OCI-LY3 (cell line): ENCODE measurements at regions not wholly inside any gene's neighbourhood (a gene's known extent, or its start where the extent isn't known, plus 50 kb on each side); places are given as distances from the start of the nearest gene placed in this dataset.

Source experiments
- H2AFZ ChIP-seq: fragments of 200-600, 300-600 bp; shearing (Covaris generic); 2 replicates; pipeline ENCODE4 v1.6.0; 2014; ENCODE audit warnings: antibody characterized with exemption, low read depth, low read length
- H3K27ac ChIP-seq: fragments of 200-600, 300-600 bp; sonication (generic); 2 replicates; pipeline ENCODE4 v1.5.1; 2014; ENCODE audit warnings: mild to moderate bottlenecking, low read length, moderate library complexity, mixed read lengths
- H3K27me3 ChIP-seq: fragments of 200-600, 300-600 bp; sonication (generic); 2 replicates; pipeline ENCODE4 v1.6.1; 2014; ENCODE audit warnings: low read depth, low read length, mixed read lengths
- H3K36me3 ChIP-seq: fragments of 200-600, 300-600 bp; sonication (generic); replicated peaks from 2 replicates; pipeline ENCODE3; 2014; ENCODE audit warnings: low read depth, low read length, mixed read lengths
- H3K4me1 ChIP-seq: fragments of 300-600, 200-600 bp; sonication (generic); 2 replicates; pipeline ENCODE4 v1.6.1; 2014; ENCODE audit warnings: low read length, mixed read lengths
- H3K4me2 ChIP-seq: fragments of 200-600, 300-600 bp; sonication (generic); 2 replicates; pipeline ENCODE4 v1.6.1; 2014; ENCODE audit warnings: low read length, mixed read lengths
- H3K4me3 ChIP-seq: fragments of 300-600, 200-600 bp; sonication (generic); 2 replicates; pipeline ENCODE4 v1.5.1; 2014; ENCODE audit warnings: antibody characterized with exemption, mild to moderate bottlenecking, low read length, moderate library complexity
- H3K79me2 ChIP-seq: fragments of 300-600, 200-600 bp; shearing (Covaris generic); 2 replicates; pipeline ENCODE4 v1.6.1; 2014; ENCODE audit warnings: mild to moderate bottlenecking, low read length, mixed read lengths
- H3K9ac ChIP-seq: fragments of 300-600, 200-600 bp; shearing (Covaris generic); 2 replicates; pipeline ENCODE4 v1.6.0; 2014; ENCODE audit warnings: mild to moderate bottlenecking, low read length, moderate library complexity
- H3K9me3 ChIP-seq: fragments of 200-600, 300-600 bp; shearing (Covaris generic); 2 replicates; pipeline ENCODE4 v1.6.1; 2014; ENCODE audit warnings: low read length, mixed read lengths; ENCODE audit not compliant: insufficient read depth
- H4K20me1 ChIP-seq: fragments of 200-600, 300-600 bp; sonication (generic); 2 replicates; pipeline ENCODE4 v1.6.1; 2016; ENCODE audit warnings: low read length, mixed read lengths; ENCODE audit not compliant: insufficient read depth
- EZH2phosphoT487 ChIP-seq: fragments of 200-600 bp; shearing (Covaris generic); IDR thresholded peaks from 2 replicates; pipeline ENCODE4 v1.6.1; 2018; ENCODE audit warnings: antibody characterized with exemption, mixed run types, low read depth
- TF ChIP-seq, protein P1 (sequence below): fragments of 200-600, 300-600 bp; sonication (generic); IDR thresholded peaks from 2 replicates; pipeline ENCODE4 v1.5.1; 2014; ENCODE audit warnings: antibody characterized with exemption, low read length, low read depth

DNA sequence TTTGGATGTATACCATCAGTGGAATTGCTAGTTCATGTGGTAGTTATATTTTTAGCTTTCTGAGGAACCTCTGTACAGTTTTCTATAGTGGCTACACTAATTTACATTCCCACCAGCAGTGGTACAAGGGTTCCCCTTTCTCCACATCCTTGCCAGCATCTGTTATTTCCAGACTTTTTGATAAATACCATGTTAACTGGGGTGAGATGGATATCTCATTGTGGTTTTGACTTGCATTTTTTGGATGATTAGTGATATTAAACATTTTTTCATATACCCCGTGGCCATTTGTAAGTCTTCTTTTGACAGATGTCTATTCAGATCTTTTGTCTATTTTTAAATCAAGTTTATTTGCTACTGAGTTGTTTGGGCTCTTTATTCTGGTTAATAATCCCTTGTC is 455.6 kb upstream of the RARB start:
- Histone ChIP-seq H3K27ac (no peak overlapping the region), H3K9ac (no peak overlapping the region), H3K9me3 (no peaks in the 10 kb centered on the region), H3K79me2 (no peaks in the 10 kb centered on the region), H3K36me3 (no peaks in the 10 kb centered on the region), H3K27me3 (no peaks in the 10 kb centered on the region), H4K20me1 (no peaks in the 10 kb centered on the region), H2AFZ (no peak overlapping the region), H3K4me3 (no peak overlapping the region), H3K4me2 (no peak overlapping the region), H3K4me1 (no peaks in the 10 kb centered on the region)
- TF ChIP-seq, protein P1, sequence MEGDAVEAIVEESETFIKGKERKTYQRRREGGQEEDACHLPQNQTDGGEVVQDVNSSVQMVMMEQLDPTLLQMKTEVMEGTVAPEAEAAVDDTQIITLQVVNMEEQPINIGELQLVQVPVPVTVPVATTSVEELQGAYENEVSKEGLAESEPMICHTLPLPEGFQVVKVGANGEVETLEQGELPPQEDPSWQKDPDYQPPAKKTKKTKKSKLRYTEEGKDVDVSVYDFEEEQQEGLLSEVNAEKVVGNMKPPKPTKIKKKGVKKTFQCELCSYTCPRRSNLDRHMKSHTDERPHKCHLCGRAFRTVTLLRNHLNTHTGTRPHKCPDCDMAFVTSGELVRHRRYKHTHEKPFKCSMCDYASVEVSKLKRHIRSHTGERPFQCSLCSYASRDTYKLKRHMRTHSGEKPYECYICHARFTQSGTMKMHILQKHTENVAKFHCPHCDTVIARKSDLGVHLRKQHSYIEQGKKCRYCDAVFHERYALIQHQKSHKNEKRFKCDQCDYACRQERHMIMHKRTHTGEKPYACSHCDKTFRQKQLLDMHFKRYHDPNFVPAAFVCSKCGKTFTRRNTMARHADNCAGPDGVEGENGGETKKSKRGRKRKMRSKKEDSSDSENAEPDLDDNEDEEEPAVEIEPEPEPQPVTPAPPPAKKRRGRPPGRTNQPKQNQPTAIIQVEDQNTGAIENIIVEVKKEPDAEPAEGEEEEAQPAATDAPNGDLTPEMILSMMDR: no peak
- no peak for TF ChIP-seq EZH2phosphoT487

DNA sequence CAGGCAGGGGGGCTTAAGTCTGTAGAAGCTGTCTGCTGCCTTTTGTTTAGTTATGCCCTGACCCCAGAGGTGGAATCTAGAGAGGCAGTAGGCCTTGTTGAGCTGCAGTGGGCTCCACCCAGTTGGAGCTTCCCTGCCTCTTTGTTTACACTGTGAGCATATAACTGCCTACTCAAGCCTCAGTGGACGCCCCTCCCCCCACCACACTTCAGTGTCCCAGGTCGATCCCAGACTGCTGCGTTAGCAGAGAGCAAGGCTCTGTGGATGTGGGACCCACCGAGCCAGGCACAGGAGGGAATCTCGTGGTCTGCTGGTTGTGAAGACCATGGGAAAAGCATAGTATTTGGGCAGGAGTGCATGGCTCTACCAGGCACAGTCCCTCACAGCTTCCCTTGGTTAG is 446.8 kb upstream of the RARB start:
- H3K9ac ChIP-seq: no peak overlapping the region
- no peak overlapping the region for H3K27ac ChIP-seq
- no peak overlapping the region for H2AFZ ChIP-seq
- H4K20me1 ChIP-seq: no peaks in the 10 kb centered on the region
- H3K9me3 ChIP-seq: no peaks in the 10 kb centered on the region
- TF ChIP-seq EZH2phosphoT487: no peak
- TF ChIP-seq, protein P1: no peak
- H3K79me2 ChIP-seq: no peaks in the 10 kb centered on the region
- no peaks in the 10 kb centered on the region for H3K27me3 ChIP-seq
- no peak overlapping the region for H3K4me3 ChIP-seq
- H3K36me3 ChIP-seq: no peaks in the 10 kb centered on the region
- H3K4me1 ChIP-seq: no peaks in the 10 kb centered on the region
- no peak overlapping the region for H3K4me2 ChIP-seq

DNA sequence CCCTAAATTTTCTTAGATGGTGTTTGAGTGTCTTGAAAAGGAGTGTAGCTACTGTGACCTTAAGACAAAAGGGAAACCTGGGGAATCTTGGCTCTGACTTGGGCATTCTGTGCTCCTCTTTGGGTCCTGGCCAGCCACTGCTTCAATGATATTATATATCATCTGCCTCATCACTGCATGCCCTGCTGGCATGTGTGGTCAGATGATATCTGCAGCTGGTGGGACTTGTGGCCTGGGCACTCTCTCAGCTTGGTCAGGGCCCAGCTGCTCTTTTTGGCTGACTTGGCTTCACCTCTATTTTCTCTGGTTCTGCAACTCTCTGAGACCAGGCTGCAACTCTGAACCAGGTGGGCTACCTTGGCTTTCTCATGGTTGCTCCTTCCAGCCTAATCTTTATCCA is 446.1 kb upstream of the RARB start:
- H3K27ac ChIP-seq: no peak overlapping the region
- H4K20me1 ChIP-seq: no peaks in the 10 kb centered on the region
- no peaks in the 10 kb centered on the region for H3K36me3 ChIP-seq
- no peak overlapping the region for H3K9ac ChIP-seq
- H3K9me3 ChIP-seq: no peaks in the 10 kb centered on the region
- H3K4me2 ChIP-seq: no peak overlapping the region
- no peaks in the 10 kb centered on the region for H3K79me2 ChIP-seq
- no peaks in the 10 kb centered on the region for H3K4me1 ChIP-seq
- H3K4me3 ChIP-seq: no peak overlapping the region
- no peak overlapping the region for H2AFZ ChIP-seq
- no peaks in the 10 kb centered on the region for H3K27me3 ChIP-seq
- TF ChIP-seq EZH2phosphoT487: no peak
- TF ChIP-seq, protein P1: no peak

DNA sequence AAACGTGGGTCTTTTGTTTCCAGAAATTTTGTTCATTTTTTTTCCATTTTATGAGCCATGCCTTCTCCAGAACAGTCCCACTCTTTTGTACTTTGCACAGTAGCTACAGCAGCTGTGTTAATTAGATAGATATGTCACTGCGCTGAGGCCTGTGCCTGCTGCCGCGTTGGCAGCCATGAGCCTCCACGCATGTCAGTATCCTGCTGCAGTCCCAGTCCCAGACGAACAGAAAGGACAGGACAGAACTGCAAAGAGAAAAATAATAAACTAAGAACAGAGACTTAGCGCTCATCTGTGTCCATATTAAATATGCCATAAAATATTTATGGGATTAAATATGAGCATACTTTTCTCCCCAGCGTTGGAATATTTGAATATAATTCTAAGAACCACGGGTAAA is 442.4 kb upstream of the RARB start:
- TF ChIP-seq EZH2phosphoT487: no peak
- TF ChIP-seq, protein P1: no peak
- Histone ChIP-seq H3K9me3 (no peaks in the 10 kb centered on the region), H3K4me2 (no peak overlapping the region), H3K4me1 (no peaks in the 10 kb centered on the region), H3K9ac (no peak overlapping the region), H3K36me3 (no peaks in the 10 kb centered on the region), H3K27me3 (no peaks in the 10 kb centered on the region), H2AFZ (no peak overlapping the region), H3K4me3 (no peak overlapping the region), H3K79me2 (no peaks in the 10 kb centered on the region), H3K27ac (no peak overlapping the region), H4K20me1 (no peaks in the 10 kb centered on the region)
